ENCODE measurements at regions not wholly inside any gene's neighbourhood (a gene's known extent, or its start where the extent isn't known, plus 50 kb on each side); places are given as distances from the start of the nearest gene placed in this dataset.

- DNase-seq = no peak
Observed at GRCh38 chr18:47458483-47458882, 207.0 kb upstream of the SKOR2 start.

GRCh38 chr18:47457614-47458013 lies 206.2 kb upstream of the SKOR2 start:
- DNase-seq = no peak

- no peak for DNase-seq
Observed at GRCh38 chr18:47453038-47453437, 201.6 kb upstream of the SKOR2 start.

- no peak for DNase-seq
Observed at GRCh38 chr18:47448956-47449355, 197.5 kb upstream of the SKOR2 start.

- no peak for DNase-seq
Observed at GRCh38 chr18:47441914-47442313, 190.5 kb upstream of the SKOR2 start.

GRCh38 chr18:47438001-47438400 lies 186.5 kb upstream of the SKOR2 start:
- DNase-seq = no peak

GRCh38 chr18:47436871-47437270 lies 185.4 kb upstream of the SKOR2 start:
- no peak for DNase-seq

- DNase-seq = no peak
Observed at GRCh38 chr18:47434214-47434746, 182.8 kb upstream of the SKOR2 start.

GRCh38 chr18:47427923-47428637 lies 176.6 kb upstream of the SKOR2 start:
- no peak for DNase-seq

GRCh38 chr18:47427072-47427471 lies 175.6 kb upstream of the SKOR2 start:
- no peak for DNase-seq

GRCh38 chr18:47425365-47425764 lies 173.9 kb upstream of the SKOR2 start:
- DNase-seq = no peak

- no peak for DNase-seq
Observed at GRCh38 chr18:47422524-47422923, 171.1 kb upstream of the SKOR2 start.

- no peak for DNase-seq
Observed at GRCh38 chr18:47420130-47420529, 168.7 kb upstream of the SKOR2 start.

- no peak for DNase-seq
Observed at GRCh38 chr18:47418746-47419145, 167.3 kb upstream of the SKOR2 start.

- DNase-seq = no peak
Observed at GRCh38 chr18:47417807-47418206, 166.3 kb upstream of the SKOR2 start.

GRCh38 chr18:47415881-47416280 lies 164.4 kb upstream of the SKOR2 start:
- DNase-seq = no peak

GRCh38 chr18:47413327-47413726 lies 161.9 kb upstream of the SKOR2 start:
- DNase-seq = no peak

GRCh38 chr18:47412924-47413323 lies 161.5 kb upstream of the SKOR2 start:
- no peak for DNase-seq

GRCh38 chr18:47411159-47411558 lies 159.7 kb upstream of the SKOR2 start:
- no peak for DNase-seq

- no peak for DNase-seq
Observed at GRCh38 chr18:47410139-47410538, 158.7 kb upstream of the SKOR2 start.

- DNase-seq = no peak
Observed at GRCh38 chr18:47409519-47409918, 158.1 kb upstream of the SKOR2 start.

GRCh38 chr18:47407736-47408135 lies 156.3 kb upstream of the SKOR2 start:
- no peak for DNase-seq

GRCh38 chr18:47404845-47405244 lies 153.4 kb upstream of the SKOR2 start:
- no peak for DNase-seq

- DNase-seq = no peak
Observed at GRCh38 chr18:47403949-47404348, 152.5 kb upstream of the SKOR2 start.

GRCh38 chr18:47403317-47403716 lies 151.9 kb upstream of the SKOR2 start:
- no peak for DNase-seq

Measured in activated CD4-positive, alpha-beta T cell treated with anti-CD3 and anti-CD28 coated beads for 4 hours (primary cell).